Ishikawa (cell line): ENCODE measurements at regions not wholly inside any gene's neighbourhood (a gene's known extent, or its start where the extent isn't known, plus 50 kb on each side); places are given as distances from the start of the nearest gene placed in this dataset.

ENCODE experiments used
- CEBPB ChIP-seq: IDR thresholded peaks from 2 replicates; pipeline ENCODE4 v1.6.1; 2012
- CREB1 ChIP-seq: IDR thresholded peaks from 2 replicates; pipeline ENCODE4 v1.6.1; 2012; ENCODE audit warnings: low read depth
- EGR1 ChIP-seq: IDR thresholded peaks from 2 replicates; pipeline ENCODE4 v1.6.1; 2012
- EP300 ChIP-seq: IDR thresholded peaks from 2 replicates; pipeline ENCODE4 v1.6.1; 2012; ENCODE audit warnings: borderline replicate concordance
- FOXM1 ChIP-seq: IDR thresholded peaks from 2 replicates; pipeline ENCODE4 v1.6.1; 2012; ENCODE audit warnings: low read depth, borderline replicate concordance
- RAD21 ChIP-seq: IDR thresholded peaks from 2 replicates; pipeline ENCODE4 v1.6.1; 2012; ENCODE audit warnings: low read depth
- TAF1 ChIP-seq: IDR thresholded peaks from 2 replicates; pipeline ENCODE4 v1.6.1; 2012; ENCODE audit warnings: low read depth, mild to moderate bottlenecking
- TCF12 ChIP-seq: IDR thresholded peaks from 2 replicates; pipeline ENCODE4 v1.6.1; 2012; ENCODE audit warnings: low read depth
- TEAD4 ChIP-seq: IDR thresholded peaks from 2 replicates; pipeline ENCODE4 v1.6.1; 2012
- YY1 ChIP-seq: IDR thresholded peaks from 2 replicates; pipeline ENCODE4 v1.6.1; 2012; ENCODE audit warnings: low read depth
- ZBTB7A ChIP-seq: IDR thresholded peaks from 2 replicates; pipeline ENCODE4 v1.6.1; 2012; ENCODE audit warnings: low read depth
- TF ChIP-seq, protein P1 (sequence below): IDR thresholded peaks from 2 replicates; pipeline ENCODE4 v1.6.1; 2012
- TF ChIP-seq, protein P2 (sequence below): IDR thresholded peaks from 2 replicates; pipeline ENCODE4 v1.6.1; 2012; ENCODE audit warnings: low read depth, mild to moderate bottlenecking
- TF ChIP-seq, protein P3 (sequence below): IDR thresholded peaks from 2 replicates; pipeline ENCODE4 v1.6.1; 2012

- TF ChIP-seq RAD21 (no peak), TEAD4 (no peak), EGR1 (no peak), TAF1 (no peak), CREB1 (no peak), CEBPB (no peak), TCF12 (no peak), EP300 (no peak), YY1 (no peak), ZBTB7A (no peak), FOXM1 (no peak)
- TF ChIP-seq, protein P1, sequence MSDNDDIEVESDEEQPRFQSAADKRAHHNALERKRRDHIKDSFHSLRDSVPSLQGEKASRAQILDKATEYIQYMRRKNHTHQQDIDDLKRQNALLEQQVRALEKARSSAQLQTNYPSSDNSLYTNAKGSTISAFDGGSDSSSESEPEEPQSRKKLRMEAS = no peak
- TF ChIP-seq, protein P2, sequence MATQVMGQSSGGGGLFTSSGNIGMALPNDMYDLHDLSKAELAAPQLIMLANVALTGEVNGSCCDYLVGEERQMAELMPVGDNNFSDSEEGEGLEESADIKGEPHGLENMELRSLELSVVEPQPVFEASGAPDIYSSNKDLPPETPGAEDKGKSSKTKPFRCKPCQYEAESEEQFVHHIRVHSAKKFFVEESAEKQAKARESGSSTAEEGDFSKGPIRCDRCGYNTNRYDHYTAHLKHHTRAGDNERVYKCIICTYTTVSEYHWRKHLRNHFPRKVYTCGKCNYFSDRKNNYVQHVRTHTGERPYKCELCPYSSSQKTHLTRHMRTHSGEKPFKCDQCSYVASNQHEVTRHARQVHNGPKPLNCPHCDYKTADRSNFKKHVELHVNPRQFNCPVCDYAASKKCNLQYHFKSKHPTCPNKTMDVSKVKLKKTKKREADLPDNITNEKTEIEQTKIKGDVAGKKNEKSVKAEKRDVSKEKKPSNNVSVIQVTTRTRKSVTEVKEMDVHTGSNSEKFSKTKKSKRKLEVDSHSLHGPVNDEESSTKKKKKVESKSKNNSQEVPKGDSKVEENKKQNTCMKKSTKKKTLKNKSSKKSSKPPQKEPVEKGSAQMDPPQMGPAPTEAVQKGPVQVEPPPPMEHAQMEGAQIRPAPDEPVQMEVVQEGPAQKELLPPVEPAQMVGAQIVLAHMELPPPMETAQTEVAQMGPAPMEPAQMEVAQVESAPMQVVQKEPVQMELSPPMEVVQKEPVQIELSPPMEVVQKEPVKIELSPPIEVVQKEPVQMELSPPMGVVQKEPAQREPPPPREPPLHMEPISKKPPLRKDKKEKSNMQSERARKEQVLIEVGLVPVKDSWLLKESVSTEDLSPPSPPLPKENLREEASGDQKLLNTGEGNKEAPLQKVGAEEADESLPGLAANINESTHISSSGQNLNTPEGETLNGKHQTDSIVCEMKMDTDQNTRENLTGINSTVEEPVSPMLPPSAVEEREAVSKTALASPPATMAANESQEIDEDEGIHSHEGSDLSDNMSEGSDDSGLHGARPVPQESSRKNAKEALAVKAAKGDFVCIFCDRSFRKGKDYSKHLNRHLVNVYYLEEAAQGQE = no peak
- TF ChIP-seq, protein P3, sequence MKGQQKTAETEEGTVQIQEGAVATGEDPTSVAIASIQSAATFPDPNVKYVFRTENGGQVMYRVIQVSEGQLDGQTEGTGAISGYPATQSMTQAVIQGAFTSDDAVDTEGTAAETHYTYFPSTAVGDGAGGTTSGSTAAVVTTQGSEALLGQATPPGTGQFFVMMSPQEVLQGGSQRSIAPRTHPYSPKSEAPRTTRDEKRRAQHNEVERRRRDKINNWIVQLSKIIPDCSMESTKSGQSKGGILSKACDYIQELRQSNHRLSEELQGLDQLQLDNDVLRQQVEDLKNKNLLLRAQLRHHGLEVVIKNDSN = no peak
Observed at GRCh38 chr1:66443793-66444192, 90.2 kb upstream of the SGIP1 start.
